CD4-positive, alpha-beta T cell treated with Interleukin-12 subunit alpha and Interleukin-12 subunit beta, for 1 hour (primary cell): ENCODE measurements at regions not wholly inside any gene's neighbourhood (a gene's known extent, or its start where the extent isn't known, plus 50 kb on each side); places are given as distances from the start of the nearest gene placed in this dataset.

ENCODE experiments used
- DNase-seq: peaks from one replicate; pipeline ENCODE4 v3.0.0-alpha.2; 2020

DNA sequence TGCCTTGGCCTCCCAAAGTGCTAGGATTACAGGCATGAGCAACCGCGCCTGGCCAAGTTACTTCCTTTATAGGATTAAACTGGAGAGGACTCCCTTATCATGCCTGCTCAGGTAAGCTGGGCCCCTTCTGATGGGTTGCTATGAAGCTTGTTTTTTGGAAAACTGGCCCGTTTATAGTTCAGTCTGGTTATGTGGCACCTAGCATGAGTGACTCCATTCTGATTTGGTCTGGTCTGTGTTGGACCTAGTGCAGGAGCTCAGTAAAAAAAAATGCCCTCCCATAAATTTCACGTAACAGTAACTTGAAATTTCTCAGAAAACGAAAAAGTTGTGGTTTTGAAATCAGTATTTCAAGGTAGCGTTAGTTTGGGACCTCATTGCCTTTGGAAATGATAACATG, 448.4 kb downstream of the HACE1 start:
- no peak for DNase-seq

DNA sequence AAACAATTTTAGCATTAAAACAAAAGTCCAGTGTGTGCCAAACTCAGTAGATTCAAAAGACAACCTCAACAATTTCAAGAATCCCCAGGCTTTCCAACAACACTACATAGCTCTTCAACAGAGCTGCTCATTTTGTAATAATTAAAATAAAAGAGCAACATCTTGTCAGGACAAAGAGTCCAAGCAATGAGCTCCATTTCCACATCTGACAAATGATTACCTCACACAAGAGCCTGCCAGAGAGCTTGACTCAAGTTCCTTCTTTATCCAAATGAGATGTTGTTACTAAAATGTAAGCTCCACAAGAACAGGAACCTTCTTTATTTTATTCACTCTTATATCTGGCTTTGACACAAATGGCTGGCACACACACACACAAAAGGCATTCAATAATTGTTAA, 449.8 kb downstream of the HACE1 start:
- DNase-seq = no peak

DNA sequence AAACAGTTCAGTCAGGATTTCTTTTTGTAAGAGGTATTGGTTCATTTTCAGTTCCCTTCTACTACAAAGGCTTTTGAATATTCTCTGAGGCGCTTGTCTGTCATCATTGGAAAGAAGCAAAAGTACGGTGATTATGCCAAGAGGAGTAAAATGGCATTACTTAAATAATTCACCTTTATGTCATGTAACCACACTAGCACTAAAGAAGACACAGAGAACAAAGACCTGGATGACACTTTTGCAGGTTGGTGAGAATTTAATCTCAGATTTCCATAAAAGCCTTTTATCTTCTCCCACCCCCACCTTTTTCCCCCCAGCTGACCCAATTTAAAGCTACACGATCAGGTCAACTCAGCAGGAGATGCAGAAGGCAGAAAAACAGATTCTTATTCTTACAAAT, 451.8 kb downstream of the HACE1 start:
- DNase-seq = no peak

GRCh38 chr6:104404377-104404776, 455.3 kb downstream of the HACE1 start:
- DNase-seq = no peak

GRCh38 chr6:104402572-104402971, 457.1 kb downstream of the HACE1 start:
- DNase-seq = no peak

- DNase-seq = no peak
Observed at GRCh38 chr6:104401926-104402325, 457.8 kb downstream of the HACE1 start.

- DNase-seq = no peak
Observed at GRCh38 chr6:104400844-104401243, 458.9 kb downstream of the HACE1 start.

GRCh38 chr6:104396077-104396476, 463.6 kb downstream of the HACE1 start:
- no peak for DNase-seq

DNA sequence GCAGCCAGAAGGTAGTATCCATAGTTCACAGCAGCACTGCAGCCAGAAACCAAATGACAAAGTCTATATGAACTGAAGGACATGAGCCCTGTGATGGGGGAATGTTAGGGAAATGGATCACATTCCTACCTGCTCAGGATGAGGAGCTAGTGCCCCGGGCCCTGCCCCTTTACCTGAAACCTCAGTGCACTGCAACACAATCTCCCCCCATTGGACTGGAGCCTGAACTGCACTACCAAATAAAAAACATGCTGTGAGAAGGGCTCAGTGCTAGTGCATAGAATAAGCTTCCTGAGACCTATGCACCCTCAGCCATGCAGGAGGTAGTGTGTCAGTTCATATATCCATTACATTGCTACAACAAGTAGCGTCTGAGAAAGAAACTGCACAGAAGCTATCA, 477.8 kb downstream of the HACE1 start:
- no peak for DNase-seq

DNA sequence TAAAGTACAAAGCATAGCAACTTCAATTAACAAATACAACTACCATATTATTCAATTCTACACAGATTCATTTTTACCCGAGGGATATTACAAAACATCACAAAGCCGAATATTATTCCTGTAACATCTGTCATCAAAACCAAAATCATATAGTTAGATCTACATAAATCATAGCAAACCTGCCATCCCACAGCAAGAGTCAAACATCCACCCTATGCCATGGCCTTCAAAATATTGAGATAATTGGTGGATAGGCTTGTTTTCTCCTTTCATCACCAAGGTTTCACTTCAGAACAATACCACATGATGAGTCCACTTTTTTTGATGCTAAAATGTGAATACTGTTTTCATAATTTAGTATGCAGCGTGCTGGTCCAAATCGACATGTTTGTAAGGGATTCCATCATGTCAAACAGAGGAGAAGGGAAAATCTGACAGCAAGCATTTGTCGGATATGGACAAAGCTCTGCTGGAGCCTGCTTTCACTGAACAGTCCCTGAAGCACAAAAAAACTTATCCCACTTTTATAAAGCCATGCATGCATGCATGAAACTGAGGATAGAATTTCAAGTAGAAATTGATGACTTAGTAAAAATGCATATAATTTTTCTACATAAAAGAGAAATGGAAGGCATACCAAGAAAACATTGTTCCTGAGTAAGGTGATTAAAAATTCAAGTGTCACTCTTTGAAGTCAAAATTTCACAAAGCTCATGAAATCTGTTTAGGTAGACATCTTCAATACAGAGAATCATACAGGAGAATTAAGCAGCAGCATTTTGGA, 494.1 kb downstream of the HACE1 start:
- no peak for DNase-seq

DNA sequence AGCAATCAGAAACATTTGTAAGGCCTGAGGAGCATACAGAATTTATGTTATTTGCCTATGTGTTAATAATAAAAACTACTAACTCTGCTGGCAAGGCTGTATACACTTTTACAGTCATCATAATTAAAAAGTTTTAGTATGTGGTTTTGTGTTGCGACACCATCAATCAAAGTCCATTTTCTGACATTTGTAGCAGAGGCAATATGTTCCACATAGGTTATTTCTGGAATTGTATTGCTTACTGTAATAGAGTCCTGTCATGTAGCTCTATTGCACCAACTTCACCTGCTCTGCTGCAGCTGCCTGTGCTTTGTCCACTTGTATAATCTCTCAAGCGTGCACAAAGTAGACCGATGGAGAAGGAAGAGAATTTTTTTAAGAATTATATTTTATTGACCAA, 501.8 kb downstream of the HACE1 start:
- DNase-seq = no peak

DNA sequence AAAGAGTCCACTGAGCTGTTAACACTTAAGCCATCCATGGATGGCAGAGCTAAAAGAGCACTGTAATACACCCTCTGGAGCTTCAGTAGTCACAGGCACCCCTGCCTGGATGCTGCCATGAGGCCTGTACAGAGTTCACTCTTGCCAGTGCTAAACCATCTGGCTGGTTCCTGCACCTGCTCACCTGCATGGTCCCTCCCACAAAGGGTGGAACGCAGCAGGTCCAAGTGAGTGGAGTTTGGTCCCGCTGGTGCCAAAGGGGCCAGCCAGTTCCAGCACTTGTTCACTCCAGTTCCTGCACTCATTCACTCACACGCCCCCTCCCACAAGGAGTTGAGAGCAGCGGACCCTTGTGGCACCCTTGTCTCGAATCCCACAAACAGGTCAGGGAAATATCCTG, 503.5 kb downstream of the HACE1 start:
- no peak for DNase-seq

DNA sequence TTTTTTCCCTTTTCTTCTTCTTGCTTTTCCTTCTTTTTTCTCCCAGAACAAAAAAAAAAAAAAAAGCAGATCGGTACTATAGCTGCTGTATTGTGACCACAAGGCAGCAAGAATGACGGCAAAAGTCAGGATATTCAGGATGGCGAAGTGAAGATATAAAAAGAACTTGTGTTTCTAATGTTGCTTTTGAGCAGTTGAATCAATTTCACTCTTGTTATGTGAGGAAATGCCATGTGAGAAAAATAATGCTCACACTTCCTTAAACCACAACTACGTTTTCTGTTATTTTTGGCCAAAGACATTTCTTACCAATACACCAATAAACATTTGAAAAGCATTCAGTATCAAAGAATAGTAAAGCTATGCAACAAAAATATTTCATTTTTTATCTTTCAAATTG, 510.5 kb downstream of the HACE1 start:
- no peak for DNase-seq

DNA sequence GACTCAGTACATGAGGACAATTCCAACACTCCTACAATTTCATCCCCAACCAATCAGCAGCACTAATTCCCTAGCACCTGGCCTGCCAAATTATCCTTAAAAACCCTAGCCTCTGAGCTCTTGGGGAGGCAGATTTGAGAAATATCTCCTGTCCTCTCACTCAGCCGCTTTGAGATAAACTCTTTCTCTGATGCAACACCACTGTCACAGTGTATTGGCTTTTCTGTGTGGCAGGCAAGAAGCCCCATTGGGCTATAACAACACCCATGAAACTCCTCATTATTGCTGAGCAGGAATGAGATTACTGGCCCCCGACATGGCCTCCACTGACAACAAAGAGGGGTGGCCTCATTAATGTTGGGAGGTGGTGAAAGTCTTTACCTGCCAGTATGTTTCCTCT, 515.5 kb downstream of the HACE1 start:
- no peak for DNase-seq

DNA sequence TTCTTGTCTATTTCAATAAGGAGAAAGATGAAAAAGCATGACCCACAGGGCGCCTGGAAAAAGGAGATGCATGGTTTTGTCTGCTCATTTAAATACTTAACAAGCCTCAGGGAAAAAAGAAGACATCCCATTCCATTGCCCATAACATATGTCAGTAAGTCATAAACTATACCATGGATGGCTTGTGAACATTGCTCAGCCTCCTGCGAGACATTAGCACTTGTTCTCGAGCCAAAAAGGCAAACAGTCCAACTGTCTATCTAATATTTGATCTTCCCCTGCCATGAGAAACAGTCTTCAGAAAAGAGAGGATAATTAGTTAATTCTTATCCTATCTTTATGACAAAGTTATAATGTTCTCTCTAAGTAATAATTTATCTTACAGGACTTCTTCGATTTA, 527.4 kb downstream of the HACE1 start:
- DNase-seq = no peak

- DNase-seq = no peak
Observed at GRCh38 chr6:104326173-104327001, 533.3 kb downstream of the HACE1 start.

DNA sequence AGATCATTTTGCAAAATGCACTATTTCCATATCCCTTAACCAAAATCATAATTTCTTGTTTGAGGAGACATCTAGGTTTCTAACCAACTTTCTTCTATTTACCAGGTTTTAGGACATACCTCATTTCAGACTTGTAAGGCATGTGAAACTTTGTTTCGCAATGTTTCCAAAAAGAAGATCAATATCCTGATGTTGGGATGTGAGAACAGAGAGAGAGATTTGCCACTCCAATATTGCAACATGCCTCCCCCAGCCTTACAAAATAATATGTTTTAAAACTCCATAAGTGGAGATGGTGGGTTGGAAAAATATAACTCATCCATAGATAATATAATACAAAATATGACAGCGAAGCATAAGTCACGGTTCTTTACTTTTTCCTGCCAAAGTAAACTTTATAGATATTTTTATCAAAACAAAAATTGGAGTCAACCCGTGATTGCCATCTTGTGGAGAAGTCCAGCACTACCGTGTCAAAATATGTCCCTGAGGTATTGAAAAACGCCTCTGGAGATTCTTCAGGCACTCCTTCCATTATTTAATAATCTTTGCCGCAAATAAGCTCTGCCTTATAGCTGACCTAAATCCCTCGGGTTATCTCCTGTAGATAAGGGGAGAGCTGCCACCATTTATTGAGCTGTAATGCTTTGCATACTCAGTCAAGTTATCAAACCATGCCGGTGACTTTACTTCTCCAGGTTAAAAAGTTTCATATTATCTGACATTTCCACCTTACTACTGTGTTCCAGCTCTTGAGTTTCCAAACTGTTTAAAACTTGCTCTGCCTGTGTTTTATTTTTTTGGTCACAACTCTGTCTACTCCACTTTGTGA, 534.2 kb downstream of the HACE1 start:
- DNase-seq = no peak

DNA sequence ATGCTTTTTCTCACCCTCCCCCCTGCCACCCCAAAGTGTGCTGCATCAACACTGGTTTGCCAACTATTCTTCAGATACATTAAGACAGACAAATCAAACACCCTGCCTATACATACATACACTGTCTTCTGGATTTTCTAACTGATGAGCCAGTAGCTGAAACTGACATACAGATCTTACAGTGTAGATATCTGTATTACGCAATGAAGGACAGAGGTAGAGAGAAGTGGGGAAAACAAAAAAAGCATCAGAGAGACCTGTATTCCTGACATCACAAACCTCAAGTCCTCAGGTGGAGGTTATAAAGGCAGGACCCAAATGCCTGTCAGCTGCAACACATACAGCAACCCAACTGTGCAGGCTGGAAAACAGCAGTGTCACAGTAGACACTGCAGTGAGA, 535.4 kb downstream of the HACE1 start:
- DNase-seq = no peak

DNA sequence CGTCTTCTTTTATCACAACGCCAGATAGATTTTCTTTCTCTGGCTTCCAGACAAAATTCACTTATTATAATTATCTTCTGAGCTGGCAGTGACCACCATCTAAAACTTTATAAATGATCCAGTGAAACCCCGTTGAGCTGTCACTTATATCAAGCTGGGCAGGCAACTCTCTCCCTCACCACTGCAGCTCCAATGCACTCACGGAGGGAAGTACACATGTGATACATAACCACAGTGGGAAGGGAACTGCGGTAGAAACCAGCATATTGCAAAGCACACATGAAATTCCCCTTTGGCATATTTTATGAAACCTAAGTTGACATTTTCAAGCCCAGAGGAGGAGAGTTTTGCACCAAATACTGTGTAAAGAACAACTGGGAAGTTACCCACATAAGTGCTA, 536.9 kb downstream of the HACE1 start:
- no peak for DNase-seq

GRCh38 chr6:104321301-104321700, 538.4 kb downstream of the HACE1 start:
- no peak for DNase-seq

DNA sequence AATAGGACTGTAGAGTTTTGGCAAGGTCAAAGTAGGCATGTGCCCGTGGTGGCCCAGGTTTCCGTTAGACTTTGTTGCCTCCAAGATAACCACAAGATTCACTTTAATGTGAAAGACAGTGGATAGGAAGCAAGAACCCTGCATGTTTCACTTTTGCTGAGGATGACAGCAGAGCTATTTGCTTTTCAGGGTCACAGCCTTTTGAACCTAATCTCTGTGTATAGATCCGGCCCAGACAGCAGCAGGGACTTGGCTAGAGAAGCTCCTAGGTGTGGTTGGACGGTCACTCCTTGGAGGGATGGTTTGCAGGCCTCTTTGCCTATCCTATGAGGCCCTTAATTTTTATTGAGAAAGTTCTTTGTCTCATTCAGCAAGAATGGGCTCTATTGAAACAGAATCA, 538.8 kb downstream of the HACE1 start:
- no peak for DNase-seq

GRCh38 chr6:104312851-104313250, 546.9 kb downstream of the HACE1 start:
- no peak for DNase-seq

DNA sequence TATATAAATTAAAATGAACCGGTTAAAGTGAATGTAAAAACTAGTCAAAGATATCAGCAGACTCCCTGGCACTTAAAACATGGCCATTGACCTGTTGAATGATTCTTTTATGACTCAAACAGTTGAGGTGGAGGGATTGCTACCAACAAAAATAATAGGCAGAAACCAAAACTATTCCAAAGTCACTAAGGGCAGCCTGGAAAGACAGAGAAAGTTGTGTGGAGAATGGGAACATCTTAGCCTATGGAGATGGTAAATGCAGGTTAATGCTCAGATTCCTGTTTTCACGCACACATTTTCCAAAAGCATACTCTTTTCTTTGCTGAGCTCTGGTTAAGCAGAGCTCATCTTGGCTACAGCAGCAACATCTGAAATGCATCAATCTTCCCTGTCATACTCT, 553.5 kb downstream of the HACE1 start:
- no peak for DNase-seq

DNA sequence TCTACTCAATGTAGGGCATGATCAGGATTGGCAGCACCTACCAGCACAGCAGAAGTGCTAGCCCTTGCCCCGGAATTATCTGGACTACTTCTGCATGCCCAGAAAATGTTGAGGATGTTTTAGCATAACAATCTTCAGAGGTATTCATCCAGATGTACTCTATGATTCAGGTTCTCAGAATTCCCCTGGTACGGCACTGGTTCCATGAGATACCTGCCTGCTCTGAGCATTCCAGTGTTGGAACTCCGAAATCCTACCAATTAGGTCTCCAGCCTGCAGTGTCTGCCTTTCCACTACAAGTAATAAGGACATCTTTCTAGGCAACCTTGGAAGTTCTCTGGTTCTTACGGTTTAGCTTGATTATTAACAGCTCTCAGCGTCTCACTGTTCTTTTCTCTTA, 554.5 kb downstream of the HACE1 start:
- DNase-seq = no peak
